Smooth muscle cell (in vitro differentiated cells): ENCODE measurements at regions not wholly inside any gene's neighbourhood (a gene's known extent, or its start where the extent isn't known, plus 50 kb on each side); places are given as distances from the start of the nearest gene placed in this dataset.

Experiments used
- DNase-seq: peaks from one replicate; lab custom pipeline; 2025; ENCODE audit not compliant: unreplicated experiment; lab: John Stamatoyannopoulos, UW
- H2AFZ ChIP-seq: fragments of 200-600 bp; sonication (generic); 2 replicates; pipeline ENCODE4 v1.6.0; 2016; ENCODE audit warnings: antibody characterized with exemption, low read depth, mild to moderate bottlenecking
- H3F3A ChIP-seq: fragments of 200-600 bp; sonication (generic); 2 replicates; pipeline ENCODE4 v1.6.0; 2017; ENCODE audit warnings: antibody characterized with exemption, low read depth
- H3K27ac ChIP-seq: fragments of 200-600 bp; sonication (generic); 2 replicates; pipeline ENCODE4 v1.5.1; 2016; ENCODE audit warnings: low read depth, mild to moderate bottlenecking
- H3K27me3 ChIP-seq: fragments of 200-600 bp; sonication (generic); 2 replicates; pipeline ENCODE4 v1.6.1; 2016; ENCODE audit warnings: low read depth, mild to moderate bottlenecking
- H3K36me3 ChIP-seq: fragments of 200-600 bp; sonication (generic); 2 replicates; pipeline ENCODE4 v1.5.1; 2016; ENCODE audit warnings: low read depth
- H3K4me1 ChIP-seq: fragments of 200-600 bp; sonication (generic); 2 replicates; pipeline ENCODE4 v1.5.1; 2016; ENCODE audit warnings: low read depth
- H3K4me2 ChIP-seq: fragments of 200-600 bp; sonication (generic); 2 replicates; pipeline ENCODE4 v1.6.0; 2016; ENCODE audit warnings: mild to moderate bottlenecking
- H3K4me3 ChIP-seq: fragments of 200-600 bp; sonication (generic); 2 replicates; pipeline ENCODE4 v1.5.1; 2016; ENCODE audit warnings: mild to moderate bottlenecking
- H3K79me2 ChIP-seq: fragments of 200-600 bp; sonication (generic); 2 replicates; pipeline ENCODE4 v1.6.0; 2016; ENCODE audit warnings: low read depth, mild to moderate bottlenecking
- H3K9ac ChIP-seq: fragments of 200-600 bp; sonication (generic); 2 replicates; pipeline ENCODE4 v1.6.0; 2016; ENCODE audit warnings: low read depth
- H3K9me3 ChIP-seq: fragments of 200-600 bp; sonication (generic); replicated peaks from 2 replicates; pipeline ENCODE4 v1.5.1; 2016; ENCODE audit warnings: low read depth
- H4K20me1 ChIP-seq: fragments of 200-600 bp; sonication (generic); 2 replicates; pipeline ENCODE4 v1.6.0; 2016; ENCODE audit warnings: low read depth
- CTCF ChIP-seq: fragments of 200-600 bp; sonication (generic); IDR thresholded peaks from 2 replicates; pipeline ENCODE4 v1.5.1; 2017; ENCODE audit warnings: borderline replicate concordance, mild to moderate bottlenecking, antibody characterized with exemption; ENCODE audit not compliant: insufficient read depth, poor library complexity, severe bottlenecking
- WGBS: methylation state at CpG from one replicate; pipeline ENCODE4 v1.1.7; 2016; ENCODE audit warnings: low lambda C conversion rate; 5-methylcytosine and 5-hydroxymethylcytosine counted together

- H3K27me3 ChIP-seq = no peaks in the 10 kb centered on the region
- H3K4me2 ChIP-seq = no peak overlapping the region
- H3K4me3 ChIP-seq = no peak overlapping the region
- no peaks in the 10 kb centered on the region for H3K4me1 ChIP-seq
- H4K20me1 ChIP-seq = no peaks in the 10 kb centered on the region
- H3K27ac ChIP-seq = no peak overlapping the region
- TF ChIP-seq CTCF = no peak
- DNase-seq = no peak
- no peaks in the 10 kb centered on the region for H3F3A ChIP-seq
- H3K9ac ChIP-seq = no peak overlapping the region
- 71% methylated on average over 7 of the region's 7 CpGs for WGBS
- H2AFZ ChIP-seq = no peak overlapping the region
- H3K9me3 ChIP-seq = no peaks in the 10 kb centered on the region
- H3K36me3 ChIP-seq = no peaks in the 10 kb centered on the region
- H3K79me2 ChIP-seq = no peaks in the 10 kb centered on the region
Measured at GRCh38 chr3:56884387-56884786, 82.6 kb upstream of the ARHGEF3 start.

- TF ChIP-seq CTCF = no peak
- DNase-seq = no peak
- H3K36me3 ChIP-seq = no peaks in the 10 kb centered on the region
- H3K9me3 ChIP-seq = no peaks in the 10 kb centered on the region
- no peaks in the 10 kb centered on the region for H3K27me3 ChIP-seq
- H3K9ac ChIP-seq = no peak overlapping the region
- H3K27ac ChIP-seq = no peak overlapping the region
- H3K4me1 ChIP-seq = no peaks in the 10 kb centered on the region
- no peak overlapping the region for H3K4me3 ChIP-seq
- H3K79me2 ChIP-seq = no peaks in the 10 kb centered on the region
- no peaks in the 10 kb centered on the region for H4K20me1 ChIP-seq
- H3K4me2 ChIP-seq = no peak overlapping the region
- no peaks in the 10 kb centered on the region for H3F3A ChIP-seq
- H2AFZ ChIP-seq = no peak overlapping the region
Measured at GRCh38 chr3:56883828-56884227, 82.1 kb upstream of the ARHGEF3 start.

GRCh38 chr3:56882896-56883295 is 81.1 kb upstream of the ARHGEF3 start:
- no peak for DNase-seq
- peaks cover 3% of the 10 kb centered on the region for H3K4me1 ChIP-seq
- no peak overlapping the region for H3K4me2 ChIP-seq
- no peaks in the 10 kb centered on the region for H4K20me1 ChIP-seq
- no peaks in the 10 kb centered on the region for H3K27me3 ChIP-seq
- H3K9me3 ChIP-seq = no peaks in the 10 kb centered on the region
- H3K9ac ChIP-seq = no peak overlapping the region
- no peaks in the 10 kb centered on the region for H3K79me2 ChIP-seq
- H3K36me3 ChIP-seq = no peaks in the 10 kb centered on the region
- H3F3A ChIP-seq = peaks cover 7% of the 10 kb centered on the region
- no peak overlapping the region for H3K4me3 ChIP-seq
- no peak overlapping the region for H2AFZ ChIP-seq
- H3K27ac ChIP-seq = no peak overlapping the region
- no peak for TF ChIP-seq CTCF

GRCh38 chr3:56881841-56882240 is 80.1 kb upstream of the ARHGEF3 start:
- no peaks in the 10 kb centered on the region for H3K9me3 ChIP-seq
- H4K20me1 ChIP-seq = no peaks in the 10 kb centered on the region
- no peak overlapping the region for H3K27ac ChIP-seq
- peaks cover 6% of the 10 kb centered on the region for H3K4me1 ChIP-seq
- no peak overlapping the region for H3K4me2 ChIP-seq
- DNase-seq = no peak
- no peaks in the 10 kb centered on the region for H3K79me2 ChIP-seq
- H3K9ac ChIP-seq = no peak overlapping the region
- peaks cover 11% of the 10 kb centered on the region for H3F3A ChIP-seq
- no peaks in the 10 kb centered on the region for H3K27me3 ChIP-seq
- H3K4me3 ChIP-seq = no peak overlapping the region
- H3K36me3 ChIP-seq = no peaks in the 10 kb centered on the region
- H2AFZ ChIP-seq = no peak overlapping the region
- WGBS = 89% methylated on average over 2 of the region's 2 CpGs
- TF ChIP-seq CTCF = no peak
